GM19328 (cell line): ENCODE measurements at regions not wholly inside any gene's neighbourhood (a gene's known extent, or its start where the extent isn't known, plus 50 kb on each side); places are given as distances from the start of the nearest gene placed in this dataset.
"Not testable (repeated sequence)": the region's sequence is repeated elsewhere in the genome, so short reads cannot be mapped to it uniquely, and the experiment has no call there.

Experiments used
- ATAC-seq: cut with Tn5 transposase; IDR thresholded peaks from one replicate; pipeline ENCODE4 v1.9.1; 2021; ENCODE audit warnings: mild to moderate bottlenecking, moderate library complexity; ENCODE audit not compliant: unreplicated experiment

- not testable (repeated sequence) for ATAC-seq
Measured at GRCh38 chr16:16448423-16448822, 69.5 kb downstream of the NPIPA7 start.

GRCh38 chr16:16449712-16450237 lies 70.8 kb downstream of the NPIPA7 start:
- not testable (repeated sequence) for ATAC-seq

- ATAC-seq = not testable (repeated sequence)
Measured at GRCh38 chr16:16451721-16452410, 72.9 kb downstream of the NPIPA7 start.

DNA sequence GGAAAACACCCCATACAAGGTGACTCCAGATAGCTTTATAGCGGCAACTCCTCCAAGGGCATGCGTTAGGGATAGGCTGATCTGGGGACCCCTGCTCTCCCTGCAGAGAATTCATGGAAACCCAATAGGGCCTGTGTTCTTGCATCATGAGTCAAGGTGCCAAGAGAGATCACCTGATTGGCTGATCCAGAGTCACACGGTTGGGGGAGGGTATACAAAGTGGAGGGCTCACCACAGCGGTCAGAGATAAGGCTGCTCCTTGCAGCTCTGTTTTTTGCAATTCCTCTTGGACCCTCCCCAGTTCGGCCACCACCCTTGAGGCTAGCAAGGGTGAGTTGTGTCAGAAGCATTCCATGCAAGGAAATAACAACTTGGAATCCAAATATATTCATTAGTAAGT lies 79.6 kb downstream of the NPIPA7 start:
- not testable (repeated sequence) for ATAC-seq

DNA sequence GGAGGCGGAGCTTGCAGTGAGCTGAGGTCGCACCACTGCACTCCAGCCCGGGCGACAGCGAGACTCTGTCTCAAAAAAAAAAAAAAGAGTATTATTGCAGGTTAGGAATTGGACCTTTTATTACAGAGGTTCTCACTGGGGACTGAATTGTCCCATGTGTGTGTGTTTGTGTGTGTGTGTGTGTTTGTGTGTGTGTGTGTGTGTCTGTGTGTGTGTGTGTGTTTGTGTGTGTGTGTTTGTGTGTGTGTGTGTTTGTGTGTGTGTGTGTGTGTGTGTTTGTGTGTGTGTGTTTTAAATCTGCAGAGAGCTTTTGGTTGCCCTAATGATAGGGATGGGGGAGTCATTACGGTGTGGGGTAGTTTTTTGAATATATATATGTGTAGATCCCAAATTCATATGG lies 84.9 kb downstream of the NPIPA7 start:
- ATAC-seq = not testable (repeated sequence)

- ATAC-seq = not testable (repeated sequence)
Measured at GRCh38 chr16:16488919-16489318, 110.0 kb downstream of the NPIPA7 start.

GRCh38 chr16:16489466-16489865 lies 110.5 kb downstream of the NPIPA7 start:
- ATAC-seq = not testable (repeated sequence)

GRCh38 chr16:16494114-16494513 lies 115.2 kb downstream of the NPIPA7 start:
- not testable (repeated sequence) for ATAC-seq

GRCh38 chr16:16494998-16495397 lies 116.1 kb downstream of the NPIPA7 start:
- not testable (repeated sequence) for ATAC-seq

GRCh38 chr16:16499875-16500274 lies 120.9 kb downstream of the NPIPA7 start:
- ATAC-seq = not testable (repeated sequence)

DNA sequence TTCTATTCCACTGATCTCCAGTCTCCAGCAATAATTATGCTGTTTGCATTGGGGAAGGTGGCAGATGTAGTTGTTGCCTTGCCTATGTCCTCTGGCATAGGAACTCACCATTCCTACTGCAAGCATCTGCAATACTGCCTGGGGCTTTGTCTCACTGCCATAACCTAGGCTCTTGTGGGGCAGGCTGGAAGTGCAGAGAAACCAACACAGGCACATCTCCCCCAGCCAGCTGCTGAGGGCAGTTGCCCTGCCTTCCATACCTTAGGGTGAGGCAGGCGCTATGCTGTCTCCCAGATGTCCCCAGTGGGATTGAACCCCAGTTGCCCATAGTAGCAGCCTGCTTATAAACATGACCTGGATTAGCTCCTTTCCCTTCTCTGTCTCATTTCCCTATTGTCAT lies 128.1 kb downstream of the NPIPA7 start:
- not testable (repeated sequence) for ATAC-seq

DNA sequence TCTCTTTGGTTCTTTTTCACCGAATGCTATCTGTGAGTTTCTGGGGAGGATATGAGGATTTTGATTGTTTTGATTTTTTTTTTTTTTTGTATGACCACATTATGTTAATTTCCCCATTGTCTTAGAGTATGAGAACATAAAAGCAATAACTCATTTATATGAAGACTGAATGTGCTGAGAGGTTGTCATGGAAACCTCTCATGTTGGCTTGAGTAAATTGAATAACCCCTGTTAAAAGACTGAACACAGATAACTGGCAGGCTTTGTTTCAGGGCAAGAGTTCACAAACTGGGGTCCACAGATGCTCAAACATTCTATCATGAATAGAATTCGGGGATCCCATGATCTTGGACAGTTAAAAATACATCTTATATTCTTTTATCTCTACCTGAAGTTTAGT lies 129.4 kb downstream of the NPIPA7 start:
- not testable (repeated sequence) for ATAC-seq

DNA sequence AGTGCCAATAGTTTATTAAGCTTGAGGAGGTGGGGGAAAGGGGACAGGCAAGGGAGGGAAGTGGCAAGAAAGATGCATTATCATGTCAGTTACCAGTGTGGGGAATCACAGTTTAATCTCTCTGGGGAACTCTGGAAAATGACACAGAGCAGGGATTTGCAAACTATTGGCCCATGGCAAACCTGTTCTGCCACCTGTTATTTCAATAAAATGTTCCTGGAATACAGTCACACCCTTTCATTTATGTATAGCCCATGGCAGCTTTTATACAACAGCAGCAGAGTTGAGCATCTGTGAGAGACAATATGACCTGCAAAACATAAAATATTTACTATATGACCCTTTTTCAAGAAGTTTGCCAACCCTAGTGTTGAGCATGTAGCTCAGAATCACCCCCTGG lies 140.5 kb downstream of the NPIPA7 start:
- ATAC-seq = not testable (repeated sequence)

- ATAC-seq = not testable (repeated sequence)
Measured at GRCh38 chr16:16521239-16522002, 142.5 kb downstream of the NPIPA7 start.

- not testable (repeated sequence) for ATAC-seq
Measured at GRCh38 chr16:16526998-16527397, 148.1 kb downstream of the NPIPA7 start.

- ATAC-seq = not testable (repeated sequence)
Measured at GRCh38 chr16:16530744-16531143, 151.8 kb downstream of the NPIPA7 start.

DNA sequence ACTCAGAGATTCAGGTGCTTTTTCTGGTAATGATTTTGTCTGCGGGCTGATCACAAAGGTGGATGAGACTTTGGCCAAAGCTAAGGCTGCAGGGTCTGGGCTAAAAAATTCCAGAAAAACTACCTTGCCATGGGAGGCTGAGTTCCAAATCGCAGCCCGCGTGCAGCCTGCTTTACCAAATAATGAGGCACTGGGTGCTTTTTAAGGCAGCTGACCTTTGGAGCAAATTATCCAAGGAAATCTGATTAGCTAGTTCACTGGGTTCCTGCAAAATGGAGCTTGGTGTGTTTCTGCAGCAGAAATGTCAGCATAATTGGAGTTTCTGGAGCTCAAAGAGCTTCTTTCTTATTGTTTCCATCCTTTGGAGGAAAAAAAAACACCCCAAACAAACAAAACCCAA lies 156.6 kb downstream of the NPIPA7 start:
- not testable (repeated sequence) for ATAC-seq

DNA sequence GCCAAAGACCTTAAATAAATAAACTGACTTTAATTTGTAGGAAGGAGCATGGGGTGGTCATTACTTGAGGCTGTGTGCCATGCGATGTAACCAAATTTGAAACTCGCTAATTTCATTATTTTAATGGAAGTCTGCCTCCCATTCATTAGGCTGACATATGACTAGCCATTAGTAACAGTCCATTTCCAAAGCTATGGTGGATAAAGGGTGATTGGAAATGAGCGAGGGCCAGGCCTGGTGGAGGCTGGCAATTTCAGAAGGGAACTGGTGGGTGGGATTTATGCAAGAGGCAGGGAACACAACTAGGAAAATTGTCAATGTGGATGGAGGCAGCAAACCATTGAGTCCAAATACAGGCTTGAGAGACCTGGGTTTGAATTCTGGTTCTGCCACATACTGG lies 157.2 kb downstream of the NPIPA7 start:
- ATAC-seq = not testable (repeated sequence)

DNA sequence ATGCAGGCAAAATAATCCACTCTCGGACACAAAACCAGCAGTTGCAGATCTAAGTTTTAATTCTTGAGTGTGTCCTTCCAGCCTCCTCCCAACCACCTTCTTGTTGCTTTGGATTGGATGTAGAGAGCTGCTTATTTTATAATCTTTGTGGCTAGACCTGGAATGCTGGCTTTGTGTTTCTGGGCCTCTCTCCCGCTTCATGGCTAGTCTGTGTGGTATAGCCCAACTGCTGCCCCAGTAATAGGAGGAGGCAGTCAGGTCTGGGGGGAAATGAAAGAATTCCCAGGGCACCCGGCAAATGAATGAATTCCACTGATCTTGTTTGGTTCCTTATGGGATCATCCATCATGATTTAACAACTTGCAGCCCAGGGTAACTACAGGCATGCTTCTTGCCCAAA lies 170.8 kb downstream of the NPIPA7 start:
- not testable (repeated sequence) for ATAC-seq

- ATAC-seq = not testable (repeated sequence)
Measured at GRCh38 chr16:16550824-16551223, 171.9 kb downstream of the NPIPA7 start.

DNA sequence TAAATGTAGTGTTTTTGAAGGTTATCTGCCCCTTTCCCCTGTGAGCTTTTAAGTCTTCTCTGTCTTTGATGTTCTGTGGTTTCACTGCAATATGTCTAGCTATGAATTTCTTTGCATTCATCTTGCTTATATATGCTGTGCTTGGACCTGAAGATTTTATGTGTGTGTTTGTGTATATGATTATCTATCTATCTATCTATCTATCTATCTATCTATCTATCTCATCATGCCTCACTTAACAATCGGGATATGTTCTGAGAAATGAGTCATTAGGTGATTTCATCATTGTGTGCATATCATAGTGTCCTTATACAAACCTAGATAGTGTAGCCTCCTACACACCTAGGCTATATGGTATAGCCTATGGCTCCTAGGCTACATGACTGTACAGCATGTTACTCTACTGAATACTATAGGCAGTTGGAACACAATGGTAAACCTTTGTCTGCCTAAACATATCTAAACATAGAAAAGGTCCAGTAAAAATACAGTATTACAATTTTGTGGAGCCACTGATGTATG lies 173.9 kb downstream of the NPIPA7 start:
- ATAC-seq = not testable (repeated sequence)
